GM19025 (cell line): ENCODE measurements at regions not wholly inside any gene's neighbourhood (a gene's known extent, or its start where the extent isn't known, plus 50 kb on each side); places are given as distances from the start of the nearest gene placed in this dataset.
A peak's percentile ranks its signal among the peaks of the same experiment; 100 is the strongest.

Experiments
- ATAC-seq: cut with Tn5 transposase; IDR thresholded peaks from one replicate; pipeline ENCODE4 v1.9.1; 2021; ENCODE audit warnings: mild to moderate bottlenecking, low read depth, moderate library complexity; ENCODE audit not compliant: unreplicated experiment

DNA sequence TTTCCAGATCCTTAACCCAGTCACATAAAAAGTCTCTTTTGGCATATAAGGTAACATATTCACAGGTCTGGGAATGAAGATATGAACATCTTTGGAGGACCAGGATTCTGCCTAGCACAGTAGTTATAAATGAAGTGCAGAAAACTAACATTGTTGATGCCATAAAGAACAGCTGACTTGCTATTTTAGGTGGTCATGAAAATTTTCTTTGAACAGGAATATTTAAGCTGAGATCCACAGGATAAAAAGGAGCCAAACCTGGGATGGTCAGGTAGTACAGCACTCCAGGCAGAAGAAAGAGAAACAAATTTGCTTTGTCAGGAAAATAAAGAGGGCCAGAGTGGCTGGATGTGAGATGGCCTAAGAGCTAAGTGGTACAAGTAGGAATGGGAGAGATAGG lies 80.0 kb downstream of the CENPW start:
- ATAC-seq: no peak

- no peak for ATAC-seq
Measured at GRCh38 chr6:126422912-126423311, 83.0 kb downstream of the CENPW start.

DNA sequence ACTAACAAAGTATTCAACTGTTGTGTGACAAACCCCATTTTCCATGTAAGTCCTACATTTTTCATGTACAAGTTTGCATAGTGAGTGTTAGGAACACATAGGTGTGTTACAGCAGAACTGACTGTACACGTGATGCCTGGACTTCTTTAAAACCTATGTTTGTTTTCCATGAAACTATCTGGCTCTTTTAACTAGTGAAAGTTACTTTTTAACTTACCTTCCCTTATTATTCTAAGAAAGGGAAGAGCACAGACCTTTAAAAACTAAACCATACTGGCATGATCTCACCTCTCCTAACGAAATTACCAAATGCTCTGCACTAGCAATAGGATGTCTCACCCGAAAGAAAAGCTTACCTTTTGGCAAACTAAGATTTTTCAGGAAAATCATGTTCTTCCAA lies 87.8 kb downstream of the CENPW start:
- no peak for ATAC-seq

DNA sequence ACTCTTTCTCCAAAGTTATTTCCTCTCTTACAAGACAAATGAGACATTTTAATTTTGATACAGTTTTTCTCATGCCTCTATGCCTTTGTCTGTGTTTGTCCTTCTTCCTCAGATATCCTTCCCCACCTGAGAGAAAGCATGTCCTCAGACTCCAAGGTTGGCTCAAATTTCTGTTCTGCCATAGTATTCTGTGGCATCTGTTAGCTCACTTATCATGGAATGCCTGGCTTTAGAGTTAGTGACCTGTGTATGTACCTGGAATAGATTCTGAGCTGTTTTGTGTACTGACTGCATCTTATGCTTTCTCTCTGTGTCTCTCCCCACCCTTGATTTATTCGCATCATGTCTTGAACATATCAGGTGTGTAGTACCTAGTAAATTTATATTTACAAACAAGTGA lies 90.0 kb downstream of the CENPW start:
- ATAC-seq: no peak

DNA sequence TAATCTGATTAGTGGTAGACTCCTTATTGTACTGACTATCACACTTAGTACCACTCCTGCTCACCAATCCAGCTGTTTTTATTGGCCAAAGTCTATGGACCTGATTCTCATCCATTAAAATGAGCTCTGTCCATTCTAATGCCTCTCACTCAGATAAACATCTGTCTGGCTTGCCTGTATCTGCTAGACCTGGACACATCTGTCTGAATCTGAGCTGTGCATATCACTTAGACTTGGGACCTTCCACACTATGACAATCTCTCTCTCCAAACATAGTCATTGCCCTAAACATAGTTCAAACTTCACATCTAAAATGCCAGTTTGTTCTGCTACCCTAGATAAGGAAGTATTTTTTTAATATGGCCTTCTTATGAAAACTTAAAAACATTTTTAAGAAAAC lies 92.6 kb downstream of the CENPW start:
- ATAC-seq: no peak

DNA sequence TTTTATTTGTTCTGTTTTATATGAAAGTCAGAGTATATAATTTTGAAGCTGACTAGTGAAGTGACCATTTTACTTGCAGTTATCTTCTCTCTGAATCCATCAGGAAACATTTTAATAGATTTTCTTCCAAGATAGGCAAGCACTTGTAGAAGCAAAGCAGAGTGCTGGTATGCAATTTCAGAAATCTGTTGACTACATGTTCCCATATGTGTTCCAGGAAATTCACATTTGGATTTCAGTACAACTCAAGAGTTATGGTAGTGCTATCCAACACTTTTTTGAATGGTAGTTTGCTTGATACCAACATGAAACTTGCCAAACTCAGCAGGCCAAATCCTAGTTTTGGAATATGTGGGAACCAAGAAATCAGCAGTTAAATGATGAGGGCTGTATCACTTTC lies 94.0 kb downstream of the CENPW start:
- ATAC-seq: no peak

DNA sequence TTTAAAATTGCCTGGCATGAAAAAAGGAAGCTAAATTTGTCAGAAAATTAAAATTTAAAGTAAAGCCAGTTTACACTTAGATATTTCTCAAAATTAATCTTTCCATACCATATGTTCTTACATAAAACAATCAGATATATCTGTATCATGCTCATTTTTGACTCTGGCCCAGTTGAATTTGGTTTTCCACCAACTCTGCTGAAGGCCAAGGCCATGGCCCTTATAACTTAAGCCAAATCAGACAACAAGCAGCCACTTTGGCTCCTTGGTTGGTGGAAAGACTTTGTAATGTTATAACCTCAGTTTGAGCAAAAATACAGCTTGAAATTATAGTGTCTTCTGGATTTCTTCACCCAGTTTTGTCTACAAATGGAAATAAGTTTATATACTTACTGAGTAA lies 97.3 kb downstream of the CENPW start:
- ATAC-seq: no peak

GRCh38 chr6:126439040-126439439 lies 99.1 kb downstream of the CENPW start:
- ATAC-seq: no peak

DNA sequence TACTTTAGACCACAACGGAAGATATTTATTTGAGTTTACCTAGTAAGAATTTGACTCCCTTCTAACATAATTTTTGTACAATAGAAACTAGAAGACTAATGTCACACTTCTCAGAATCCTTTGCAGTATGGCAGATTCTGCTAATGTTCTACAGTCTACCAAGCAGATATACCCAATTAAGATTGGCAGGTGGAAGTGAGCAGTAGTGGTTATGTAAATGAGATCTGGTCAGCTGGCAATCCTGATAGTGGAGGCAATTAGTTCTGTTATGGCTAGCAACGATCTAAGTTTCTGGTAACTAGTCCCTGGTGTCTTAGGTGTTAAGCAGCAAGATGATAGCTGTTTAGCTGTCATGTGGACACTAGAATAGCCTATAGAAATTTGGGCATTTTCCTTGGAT lies 101.0 kb downstream of the CENPW start:
- ATAC-seq: no peak

GRCh38 chr6:126444659-126445273 lies 104.9 kb downstream of the CENPW start:
- no peak for ATAC-seq

DNA sequence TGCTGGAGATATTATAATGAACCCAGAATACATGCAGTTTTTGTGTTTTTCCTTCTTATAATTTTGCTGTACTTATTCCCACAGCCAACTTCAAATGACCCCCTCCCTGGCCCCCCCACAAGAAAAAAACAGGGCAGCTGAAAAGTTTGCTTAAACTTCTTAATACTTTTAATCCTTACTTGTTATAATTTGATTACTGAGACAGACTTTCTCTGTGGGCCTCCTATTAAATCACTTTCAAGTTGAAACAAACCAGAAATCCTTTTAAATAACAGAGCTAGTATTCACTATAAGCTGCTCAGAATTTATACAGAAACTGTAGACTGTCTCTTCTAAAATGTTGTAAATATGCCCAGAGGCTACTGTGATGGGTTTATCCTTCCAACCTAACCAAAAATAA lies 106.3 kb downstream of the CENPW start:
- no peak for ATAC-seq

GRCh38 chr6:126447367-126447766 lies 107.5 kb downstream of the CENPW start:
- ATAC-seq: no peak

DNA sequence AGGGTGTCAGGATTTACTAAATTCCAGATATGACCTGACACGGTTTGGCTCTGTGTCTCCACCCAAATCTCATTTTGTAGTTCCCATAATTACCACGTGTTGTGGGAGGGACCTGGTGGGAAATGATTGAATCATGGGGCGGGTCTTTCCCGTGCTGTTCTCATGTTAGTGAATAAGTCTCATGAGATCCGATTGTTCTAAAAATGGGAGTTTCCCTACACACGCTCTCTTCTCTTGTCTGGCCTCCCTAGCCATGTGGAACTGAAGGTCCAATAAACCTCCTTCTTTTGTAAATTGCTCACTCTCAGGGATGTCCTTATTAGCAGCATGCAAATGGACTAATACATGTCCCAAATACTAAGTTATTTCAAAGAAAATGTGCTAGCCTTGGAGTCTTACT lies 121.1 kb downstream of the CENPW start:
- ATAC-seq: no peak

GRCh38 chr6:126464245-126464644 lies 124.3 kb downstream of the CENPW start:
- no peak for ATAC-seq

- no peak for ATAC-seq
Measured at GRCh38 chr6:126475449-126475848, 135.5 kb downstream of the CENPW start.

DNA sequence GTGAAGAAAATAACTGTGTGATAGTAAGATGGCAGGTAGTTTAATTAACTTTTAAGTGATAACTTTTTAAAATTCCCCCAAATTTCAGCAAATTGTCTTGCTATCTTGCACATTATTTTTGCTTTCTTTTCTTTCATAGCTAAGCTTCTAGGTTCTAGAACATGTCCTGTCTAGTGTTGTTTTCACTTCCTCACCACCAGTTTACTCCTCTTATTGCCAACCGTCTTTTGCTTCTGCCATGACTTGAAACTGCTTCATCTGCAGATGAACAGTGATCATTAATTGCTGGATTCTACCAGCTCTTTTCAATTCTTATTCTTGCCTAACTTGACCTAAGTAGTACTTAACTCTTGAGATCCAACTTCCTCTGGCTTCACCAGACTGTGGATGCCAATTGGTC lies 137.8 kb downstream of the CENPW start:
- peak; percentile 51 for ATAC-seq

GRCh38 chr6:126480268-126480667 lies 140.4 kb downstream of the CENPW start:
- no peak for ATAC-seq

GRCh38 chr6:126481319-126481718 lies 141.4 kb downstream of the CENPW start:
- no peak for ATAC-seq

- ATAC-seq: no peak
Measured at GRCh38 chr6:126504792-126505191, 164.9 kb downstream of the CENPW start.

DNA sequence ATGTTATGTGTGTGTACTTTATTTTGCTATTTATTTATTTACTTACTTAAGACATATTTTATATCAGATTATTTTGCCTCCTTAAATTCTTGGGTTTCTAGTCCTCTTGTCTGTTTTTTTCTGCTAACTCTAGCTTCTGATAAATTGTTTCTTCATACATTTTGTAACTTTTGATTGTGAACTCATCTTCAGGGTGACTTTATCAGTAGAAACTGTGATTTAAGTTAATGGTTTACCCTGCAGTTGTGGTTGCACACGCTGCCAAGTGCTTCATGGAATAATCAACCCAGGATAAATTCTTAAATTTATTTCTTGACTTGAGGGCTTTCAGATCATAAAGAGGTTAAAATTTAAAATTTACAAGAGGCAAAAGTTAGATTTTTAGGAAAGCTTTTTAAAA lies 173.3 kb downstream of the CENPW start:
- no peak for ATAC-seq

DNA sequence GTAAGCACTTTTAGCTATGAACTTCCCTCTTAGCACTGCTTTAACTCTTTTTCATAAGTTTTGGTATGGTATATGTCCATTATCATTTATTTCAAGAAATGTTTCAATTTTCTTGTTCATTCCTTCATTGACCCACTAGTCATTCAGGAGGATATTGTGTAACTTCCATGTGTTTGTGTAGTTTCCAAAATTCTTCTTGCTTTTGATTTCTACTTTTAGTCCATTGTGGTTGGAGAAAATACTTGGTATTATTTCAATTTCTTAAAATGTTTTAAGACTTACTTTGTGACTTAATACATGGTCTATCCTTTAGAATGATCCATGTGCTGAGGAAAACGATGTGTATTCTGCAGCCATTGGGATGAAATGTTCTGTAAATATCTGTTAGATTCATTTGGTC lies 176.5 kb downstream of the CENPW start:
- ATAC-seq: no peak

- no peak for ATAC-seq
Measured at GRCh38 chr6:126524811-126525326, 185.0 kb downstream of the CENPW start.

- ATAC-seq: no peak
Measured at GRCh38 chr6:126526547-126526946, 186.6 kb downstream of the CENPW start.
